PC-3 (cell line): ENCODE measurements at regions not wholly inside any gene's neighbourhood (a gene's known extent, or its start where the extent isn't known, plus 50 kb on each side); places are given as distances from the start of the nearest gene placed in this dataset.

Source experiments
- CTCF ChIP-seq: fragments of 300-600 bp; sonication (generic); conservative IDR thresholded peaks from 2 replicates; pipeline ENCODE4 v1.5.1; 2017; ENCODE audit warnings: antibody characterized with exemption, low read depth, mild to moderate bottlenecking, low read length
- EZH2 ChIP-seq: fragments of 300-600 bp; sonication (generic); IDR thresholded peaks from one replicate; pipeline ENCODE4 v1.6.1; 2017; ENCODE audit warnings: antibody characterized with exemption, mild to moderate bottlenecking, low read length; ENCODE audit not compliant: unreplicated experiment
- EZH2phosphoT487 ChIP-seq: fragments of 300-600 bp; sonication (generic); IDR thresholded peaks from 2 replicates; pipeline ENCODE4 v1.6.1; 2018; ENCODE audit warnings: mild to moderate bottlenecking, antibody characterized with exemption, low read length, borderline replicate concordance

DNA sequence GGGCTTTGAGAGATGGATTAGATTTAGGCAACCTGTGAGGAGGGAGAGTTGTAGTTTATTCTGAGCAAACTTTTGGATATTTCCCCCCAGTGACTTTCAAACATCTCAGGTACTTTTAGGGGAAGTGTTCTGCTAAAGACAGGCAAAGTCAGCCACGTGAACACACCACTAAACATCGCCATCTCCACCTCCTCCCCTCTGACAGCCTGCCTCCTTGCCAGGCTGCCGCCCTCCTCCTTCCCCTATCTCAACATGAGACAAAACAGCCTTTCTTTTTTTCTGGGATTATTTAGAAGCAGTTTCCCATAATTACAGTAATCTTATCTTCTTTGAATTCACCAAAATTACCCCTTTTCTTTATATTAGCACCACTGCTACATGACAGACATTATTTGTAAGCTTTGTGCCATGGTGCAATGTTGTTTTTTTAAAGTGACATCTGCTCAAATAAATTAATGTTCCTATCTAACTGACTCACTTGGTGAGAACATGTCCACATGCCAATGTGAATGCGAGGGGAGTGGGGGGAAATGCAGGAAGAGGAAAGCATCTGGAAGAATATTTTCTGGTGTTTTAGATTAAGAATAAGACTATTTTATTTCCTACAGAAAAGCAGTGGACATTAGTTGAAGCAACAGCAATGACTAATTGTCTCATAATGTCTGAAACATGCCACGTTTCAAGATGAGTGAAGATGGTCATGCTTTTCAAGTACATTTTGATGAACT, 147.8 kb upstream of the ATP1B1 start:
- TF ChIP-seq EZH2: no peak
- no peak for TF ChIP-seq CTCF
- TF ChIP-seq EZH2phosphoT487: no peak
